Spleen (tissue), 11 donors: ENCODE measurements at regions not wholly inside any gene's neighbourhood (a gene's known extent, or its start where the extent isn't known, plus 50 kb on each side); places are given as distances from the start of the nearest gene placed in this dataset.

Experiments used
- DNase-seq: peaks from one replicate; pipeline ENCODE4 v3.0.0-alpha.2; 2020
- H3K27ac ChIP-seq, 8 donors: fragments of 200-600 bp; sonication (generic) in 7 of 8; 1 replicate in 4 of 8; 2 replicates in 4 of 8; pipeline versions ENCODE4 v1.5.0 to v1.8.0; 2016 to 2021; ENCODE audit warnings: inconsistent platforms in 4 of 8, mild to moderate bottlenecking in 4 of 8, moderate library complexity in 1 of 8
- H3K27me3 ChIP-seq, 7 donors: fragments of 200-600 bp; sonication (generic) in 6 of 7; replicated peaks in 1 of 7; 1 replicate in 4 of 7; 2 replicates in 3 of 7; pipeline versions ENCODE4 v1.5.0 to v1.8.0; 2016 to 2021; ENCODE audit warnings: inconsistent platforms in 3 of 7, mild to moderate bottlenecking in 1 of 7
- H3K36me3 ChIP-seq, 6 donors: fragments of 200-600 bp; sonication (generic) in 5 of 6; 1 replicate in 4 of 6; 2 replicates in 2 of 6; pipeline versions ENCODE4 v1.5.0 to v1.8.0; 2016 to 2021; ENCODE audit warnings: inconsistent platforms in 2 of 6
- H3K4me1 ChIP-seq, 6 donors: fragments of 200-600 bp; sonication (generic) in 5 of 6; 1 replicate in 3 of 6; 2 replicates in 3 of 6; pipeline versions ENCODE4 v1.5.0 to v1.8.0; 2016 to 2021; ENCODE audit warnings: inconsistent platforms in 3 of 6
- H3K4me3 ChIP-seq, 8 donors: fragments of 200-600 bp; sonication (generic) in 7 of 8; 1 replicate in 4 of 8; 2 replicates in 4 of 8; pipeline versions ENCODE4 v1.5.0 to v1.8.0; 2016 to 2021; ENCODE audit warnings: inconsistent platforms in 4 of 8, mild to moderate bottlenecking in 4 of 8, moderate library complexity in 2 of 8
- H3K9me3 ChIP-seq, 8 donors: fragments of 200-600 bp; sonication (generic) in 7 of 8; 1 replicate in 4 of 8; 2 replicates in 4 of 8; pipeline versions ENCODE4 v1.5.0 to v1.8.0; 2016 to 2021; ENCODE audit warnings: inconsistent platforms in 4 of 8
- POLR2A ChIP-seq, 3 donors: fragments of 450-650 bp; IDR thresholded peaks; one replicate each; pipeline ENCODE4 v1.5.1; 2017; ENCODE audit warnings: antibody characterized with exemption in 3 of 3, mild to moderate bottlenecking in 1 of 3
- POLR2AphosphoS5 ChIP-seq, 3 donors: sonication (generic); formaldehyde crosslinking; IDR thresholded peaks; one replicate each; pipeline ENCODE4 v1.5.1; 2017; ENCODE audit warnings: antibody characterized with exemption in 3 of 3
- WGBS, 5 donors: extraction: QIAGEN DNeasy Blood & Tissue Kit in 3 of 5; methylation state at CpG; one replicate each; pipeline versions ENCODE4 v1.1.5 to v1.1.7; 2013 to 2018; 5-methylcytosine and 5-hydroxymethylcytosine counted together
- intact Hi-C: fragments of 100-400 bp; cut with DNase I; formaldehyde crosslinking; loops from one replicate; pipeline ENCODE4 v1.15.0; 2023; ENCODE audit warnings: low total_unique reads
- TF ChIP-seq, protein P1 (sequence below), 11 experiments: fragments of 200-600 bp in 7 of 11; fragments of 450-650 bp in 4 of 11; sonication (generic) in 4 of 11; IDR thresholded peaks in 8 of 11; conservative IDR thresholded peaks in 3 of 11; 1 replicate in 7 of 11; 2 replicates in 4 of 11; pipeline versions ENCODE4 v1.4.0 to v1.8.0; 2016 to 2021; ENCODE audit warnings: antibody characterized with exemption in 11 of 11, inconsistent platforms in 4 of 11, mild to moderate bottlenecking in 1 of 11
- donor health status: healthy with polysubstance abuse.
- donor health status: DM: no; HTN: no; CAD: no; lungs with moderate emphysema.
- donor health status: DM: no; HTN: no; CAD: no.
- donor health status: Bipolar disorder and iron deficiency.
- donor health status: healthy.
- donor health status: DM: no; HTN: no; CAD: no.
- donor health status: DM: yes; HTN: yes; CAD: no.

DNA sequence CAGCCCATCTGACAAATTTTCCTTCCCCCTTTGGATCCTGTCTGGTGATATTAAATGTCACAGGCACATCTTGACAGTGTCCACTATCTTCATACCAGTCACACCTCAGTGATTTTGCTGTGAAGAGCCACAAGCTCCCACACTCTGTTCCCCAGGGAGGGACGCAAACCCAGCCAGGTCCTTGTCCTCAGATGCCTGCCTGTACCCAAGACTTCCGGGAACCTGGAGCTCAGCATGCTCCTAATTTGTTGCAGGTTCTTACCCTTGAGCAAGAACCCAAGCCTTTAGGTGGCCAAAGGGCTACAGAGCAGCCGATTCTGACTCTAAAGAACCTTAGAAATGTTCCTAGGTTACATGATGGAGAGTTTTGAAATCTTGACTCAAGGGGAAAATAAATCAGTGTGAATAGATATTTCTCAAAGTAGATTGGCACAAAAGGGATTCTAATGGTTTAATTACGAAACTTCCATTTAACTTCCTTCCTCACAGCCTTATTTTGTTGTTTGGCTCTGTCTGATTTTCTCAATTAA lies 66.2 kb upstream of the MTHFD1L start:
- Histone ChIP-seq H3K4me3 (no peak overlapping the region), H3K4me1 (peaks cover 0 to 9% (median 0%) of the 10 kb centered on the region in 6 donors), H3K9me3 (no peaks in the 10 kb centered on the region), H3K27me3 (no peaks in the 10 kb centered on the region), H3K36me3 (peaks cover 0 to 98% (median 37%) of the 10 kb centered on the region in 6 donors), H3K27ac (peak overlapping the region in 1 of 8 donors; percentile 17)
- 79 to 90% (median 82%) methylated on average over 4 of the region's 4 CpGs for WGBS, 5 donors
- no peak for DNase-seq
- intact Hi-C loops, result no loop called here
- TF ChIP-seq POLR2A (IDR thresholded peaks at IDR 0.05), result no peak
- TF ChIP-seq, protein P1, sequence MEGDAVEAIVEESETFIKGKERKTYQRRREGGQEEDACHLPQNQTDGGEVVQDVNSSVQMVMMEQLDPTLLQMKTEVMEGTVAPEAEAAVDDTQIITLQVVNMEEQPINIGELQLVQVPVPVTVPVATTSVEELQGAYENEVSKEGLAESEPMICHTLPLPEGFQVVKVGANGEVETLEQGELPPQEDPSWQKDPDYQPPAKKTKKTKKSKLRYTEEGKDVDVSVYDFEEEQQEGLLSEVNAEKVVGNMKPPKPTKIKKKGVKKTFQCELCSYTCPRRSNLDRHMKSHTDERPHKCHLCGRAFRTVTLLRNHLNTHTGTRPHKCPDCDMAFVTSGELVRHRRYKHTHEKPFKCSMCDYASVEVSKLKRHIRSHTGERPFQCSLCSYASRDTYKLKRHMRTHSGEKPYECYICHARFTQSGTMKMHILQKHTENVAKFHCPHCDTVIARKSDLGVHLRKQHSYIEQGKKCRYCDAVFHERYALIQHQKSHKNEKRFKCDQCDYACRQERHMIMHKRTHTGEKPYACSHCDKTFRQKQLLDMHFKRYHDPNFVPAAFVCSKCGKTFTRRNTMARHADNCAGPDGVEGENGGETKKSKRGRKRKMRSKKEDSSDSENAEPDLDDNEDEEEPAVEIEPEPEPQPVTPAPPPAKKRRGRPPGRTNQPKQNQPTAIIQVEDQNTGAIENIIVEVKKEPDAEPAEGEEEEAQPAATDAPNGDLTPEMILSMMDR (IDR thresholded peaks at IDR 0.05 in 8 of 11, conservative IDR thresholded peaks at IDR 0.05 in 3 of 11), result no peak

GRCh38 chr6:150800674-150801314 lies 64.7 kb upstream of the MTHFD1L start:
- no peak for DNase-seq
- intact Hi-C loops, result no loop called here
- H3K9me3 ChIP-seq, result no peaks in the 10 kb centered on the region
- 82 to 93% (median 85%) methylated on average over 8 of the region's 8 CpGs for WGBS, 5 donors
- TF ChIP-seq POLR2A (IDR thresholded peaks at IDR 0.05), result no peak
- TF ChIP-seq, protein P1 (IDR thresholded peaks at IDR 0.05 in 8 of 11, conservative IDR thresholded peaks at IDR 0.05 in 3 of 11), result no peak
- no peak for TF ChIP-seq POLR2AphosphoS5 (IDR thresholded peaks at IDR 0.05)
- H3K4me3 ChIP-seq, result no peak overlapping the region
- H3K27ac ChIP-seq, result peak overlapping the region in 2 of 8 donors; percentile 15 to 41
- peaks cover 0 to 100% (median 43%) of the 10 kb centered on the region in 6 donors for H3K36me3 ChIP-seq
- H3K27me3 ChIP-seq, result no peaks in the 10 kb centered on the region
- peaks cover 0 to 9% (median 0%) of the 10 kb centered on the region in 6 donors for H3K4me1 ChIP-seq

DNA sequence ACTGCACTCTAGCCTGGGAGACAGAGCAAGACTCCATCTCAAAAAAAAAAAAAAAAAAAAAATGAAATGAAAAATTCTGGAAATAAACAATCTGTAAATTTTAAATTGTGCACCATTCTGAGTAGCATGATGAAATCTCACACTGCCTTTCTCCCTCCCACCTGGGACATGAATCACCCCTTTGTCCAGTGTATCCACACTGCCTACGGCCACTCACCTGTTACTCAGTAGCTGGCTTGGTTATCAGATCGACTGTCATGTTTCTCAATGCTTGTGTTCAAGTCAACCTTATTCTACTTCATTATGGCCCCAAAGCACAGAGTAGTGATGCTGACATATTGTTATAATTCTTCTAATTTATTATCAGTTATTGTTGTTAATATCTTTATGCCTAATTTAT lies 58.7 kb upstream of the MTHFD1L start:
- no peak for DNase-seq
- H3K4me1 ChIP-seq, result peaks cover 0 to 3% (median 1%) of the 10 kb centered on the region in 6 donors
- TF ChIP-seq POLR2AphosphoS5 (IDR thresholded peaks at IDR 0.05) (no peak), POLR2A (IDR thresholded peaks at IDR 0.05) (no peak)
- TF ChIP-seq, protein P1 (IDR thresholded peaks at IDR 0.05 in 8 of 11, conservative IDR thresholded peaks at IDR 0.05 in 3 of 11), result no peak
- WGBS, 5 donors, result 65 to 94% (median 90%) methylated on average over 2 of the region's 2 CpGs
- H3K4me3 ChIP-seq, result no peak overlapping the region
- no peaks in the 10 kb centered on the region for H3K27me3 ChIP-seq
- H3K36me3 ChIP-seq, result peaks cover 0 to 100% (median 64%) of the 10 kb centered on the region in 6 donors
- H3K9me3 ChIP-seq, result no peaks in the 10 kb centered on the region
- intact Hi-C loops, result no loop called here
- H3K27ac ChIP-seq, result no peak overlapping the region

DNA sequence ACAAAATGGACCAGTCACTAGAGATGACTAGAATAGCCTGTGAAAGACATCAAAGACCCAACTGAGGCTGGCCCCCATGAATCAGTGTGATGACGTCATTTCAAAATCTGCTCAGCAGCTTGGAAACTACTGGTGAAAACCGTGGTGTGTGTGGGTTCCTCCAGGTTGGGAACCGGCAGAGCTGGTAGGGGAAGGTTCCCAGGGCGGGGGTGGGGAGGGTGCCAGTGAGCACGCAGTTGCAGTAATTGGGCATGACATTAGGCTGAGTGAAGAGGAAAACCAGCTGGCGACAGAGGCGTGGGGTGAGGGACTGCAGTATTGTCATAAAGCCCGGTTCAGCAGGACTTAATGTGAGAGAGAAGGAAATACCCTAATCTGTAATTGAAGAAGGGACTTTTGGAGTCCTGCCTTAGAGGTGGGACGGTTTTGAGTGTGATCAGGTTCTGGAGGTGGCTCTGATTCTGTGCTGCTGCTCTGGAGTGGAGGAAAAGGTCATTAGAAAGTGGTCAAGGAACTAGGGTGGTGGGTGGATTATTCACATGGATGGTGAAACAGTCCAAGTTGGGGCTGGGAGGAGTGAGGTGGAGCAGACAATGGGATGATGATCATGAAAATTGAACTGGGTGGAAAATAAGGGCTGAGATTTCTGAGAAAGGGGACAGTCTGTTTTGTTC lies 52.0 kb upstream of the MTHFD1L start:
- Histone ChIP-seq H3K4me3 (no peak overlapping the region), H3K36me3 (peaks cover 0 to 66% (median 36%) of the 10 kb centered on the region in 6 donors), H3K27me3 (no peaks in the 10 kb centered on the region), H3K9me3 (no peaks in the 10 kb centered on the region), H3K4me1 (peaks cover 9 to 62% (median 44%) of the 10 kb centered on the region in 6 donors), H3K27ac (peak overlapping the region in 7 of 8 donors; percentile 10 to 79 (median 60))
- intact Hi-C loops, result no loop called here
- TF ChIP-seq, protein P1 (IDR thresholded peaks at IDR 0.05 in 8 of 11, conservative IDR thresholded peaks at IDR 0.05 in 3 of 11), result no peak
- peak in 1 of 3 donors; percentile 40 for TF ChIP-seq POLR2AphosphoS5 (IDR thresholded peaks at IDR 0.05)
- WGBS, 5 donors, result 25 to 45% (median 45%) methylated on average over 9 of the region's 9 CpGs
- DNase-seq, result no peak
